Mucosa of rectum (tissue), 2 donors: ENCODE measurements at regions not wholly inside any gene's neighbourhood (a gene's known extent, or its start where the extent isn't known, plus 50 kb on each side); places are given as distances from the start of the nearest gene placed in this dataset.

Experiments
- H3K27ac ChIP-seq, 2 donors: one replicate each; pipeline ENCODE4 v1.7.0; 2013; ENCODE audit warnings: inconsistent platforms in 2 of 2, low read depth in 2 of 2, low read length in 2 of 2
- H3K27me3 ChIP-seq, 2 donors: one replicate each; pipeline ENCODE4 v1.7.0; 2013; ENCODE audit warnings: low read length in 2 of 2; ENCODE audit not compliant: control insufficient read depth in 2 of 2, insufficient read depth in 2 of 2
- H3K36me3 ChIP-seq, 2 donors: one replicate each; pipeline ENCODE4 v1.7.0; 2013; ENCODE audit warnings: low read length in 2 of 2; ENCODE audit not compliant: control insufficient read depth in 2 of 2, insufficient read depth in 2 of 2
- H3K4me1 ChIP-seq, 2 donors: one replicate each; pipeline ENCODE4 v1.7.0; 2013; ENCODE audit warnings: low read length in 2 of 2, mild to moderate bottlenecking in 1 of 2; ENCODE audit not compliant: control insufficient read depth in 2 of 2, insufficient read depth in 2 of 2
- H3K4me3 ChIP-seq, 2 donors: one replicate each; pipeline ENCODE4 v1.7.0; 2013; ENCODE audit warnings: low read length in 2 of 2
- H3K9ac ChIP-seq, 2 donors: one replicate each; pipeline ENCODE4 v1.7.0; 2013; ENCODE audit warnings: low read length in 2 of 2, low read depth in 1 of 2, mild to moderate bottlenecking in 1 of 2
- H3K9me3 ChIP-seq, 2 donors: one replicate each; pipeline ENCODE4 v1.7.0; 2013; ENCODE audit warnings: low read length in 2 of 2; ENCODE audit not compliant: control insufficient read depth in 2 of 2
- donor health status: healthy.
- donor health status: Normal muscosa, but diverticular disease.

GRCh38 chr9:120235081-120235480 is 344.9 kb downstream of the CDK5RAP2 start:
- no peaks in the 10 kb centered on the region for H3K9me3 ChIP-seq
- no peaks in the 10 kb centered on the region for H3K4me1 ChIP-seq
- no peak overlapping the region for H3K9ac ChIP-seq
- H3K36me3 ChIP-seq: no peaks in the 10 kb centered on the region
- H3K4me3 ChIP-seq: no peak overlapping the region
- H3K27ac ChIP-seq: no peak overlapping the region
- H3K27me3 ChIP-seq: peaks cover 0 to 1% of the 10 kb centered on the region in 2 donors

GRCh38 chr9:120230227-120230626 is 349.7 kb downstream of the CDK5RAP2 start:
- no peak overlapping the region for H3K27ac ChIP-seq
- H3K9ac ChIP-seq: no peak overlapping the region
- no peaks in the 10 kb centered on the region for H3K4me1 ChIP-seq
- H3K36me3 ChIP-seq: no peaks in the 10 kb centered on the region
- peaks cover 0 to 1% of the 10 kb centered on the region in 2 donors for H3K27me3 ChIP-seq
- H3K9me3 ChIP-seq: no peaks in the 10 kb centered on the region
- no peak overlapping the region for H3K4me3 ChIP-seq

GRCh38 chr9:120221844-120222243 is 358.1 kb downstream of the CDK5RAP2 start:
- Histone ChIP-seq H3K9ac (no peak overlapping the region), H3K4me3 (no peak overlapping the region), H3K36me3 (no peaks in the 10 kb centered on the region), H3K27me3 (no peaks in the 10 kb centered on the region), H3K4me1 (no peaks in the 10 kb centered on the region), H3K9me3 (no peaks in the 10 kb centered on the region), H3K27ac (no peak overlapping the region)

GRCh38 chr9:120214332-120214731 is 365.6 kb downstream of the CDK5RAP2 start:
- H3K4me1 ChIP-seq: no peaks in the 10 kb centered on the region
- no peaks in the 10 kb centered on the region for H3K9me3 ChIP-seq
- H3K4me3 ChIP-seq: no peak overlapping the region
- H3K27ac ChIP-seq: no peak overlapping the region
- H3K36me3 ChIP-seq: no peaks in the 10 kb centered on the region
- no peaks in the 10 kb centered on the region for H3K27me3 ChIP-seq
- H3K9ac ChIP-seq: no peak overlapping the region

- Histone ChIP-seq H3K27ac (no peak overlapping the region), H3K9me3 (no peaks in the 10 kb centered on the region), H3K4me1 (no peaks in the 10 kb centered on the region), H3K9ac (no peak overlapping the region), H3K4me3 (no peak overlapping the region), H3K36me3 (no peaks in the 10 kb centered on the region), H3K27me3 (no peaks in the 10 kb centered on the region)
These were observed 367.1 kb downstream of the CDK5RAP2 start for GRCh38 chr9:120212853-120213200.

GRCh38 chr9:120212153-120212852 is 367.7 kb downstream of the CDK5RAP2 start:
- H3K27me3 ChIP-seq: no peaks in the 10 kb centered on the region
- H3K9me3 ChIP-seq: no peaks in the 10 kb centered on the region
- no peaks in the 10 kb centered on the region for H3K36me3 ChIP-seq
- no peak overlapping the region for H3K9ac ChIP-seq
- no peaks in the 10 kb centered on the region for H3K4me1 ChIP-seq
- no peak overlapping the region for H3K4me3 ChIP-seq
- H3K27ac ChIP-seq: no peak overlapping the region

GRCh38 chr9:120210274-120210673 is 369.7 kb downstream of the CDK5RAP2 start:
- Histone ChIP-seq H3K4me3 (no peak overlapping the region), H3K36me3 (no peaks in the 10 kb centered on the region), H3K4me1 (no peaks in the 10 kb centered on the region), H3K9ac (no peak overlapping the region), H3K9me3 (no peaks in the 10 kb centered on the region), H3K27ac (no peak overlapping the region), H3K27me3 (no peaks in the 10 kb centered on the region)

GRCh38 chr9:120202856-120203654 is 376.9 kb downstream of the CDK5RAP2 start:
- H3K9ac ChIP-seq: no peak overlapping the region
- no peaks in the 10 kb centered on the region for H3K4me1 ChIP-seq
- H3K27ac ChIP-seq: no peak overlapping the region
- H3K4me3 ChIP-seq: no peak overlapping the region
- H3K27me3 ChIP-seq: peaks cover 0 to 2% of the 10 kb centered on the region in 2 donors
- H3K36me3 ChIP-seq: no peaks in the 10 kb centered on the region
- no peaks in the 10 kb centered on the region for H3K9me3 ChIP-seq

- Histone ChIP-seq H3K9me3 (no peaks in the 10 kb centered on the region), H3K4me1 (no peaks in the 10 kb centered on the region), H3K27me3 (peaks cover 0 to 2% of the 10 kb centered on the region in 2 donors), H3K9ac (no peak overlapping the region), H3K27ac (no peak overlapping the region), H3K4me3 (no peak overlapping the region), H3K36me3 (no peaks in the 10 kb centered on the region)
These were observed 381.9 kb downstream of the CDK5RAP2 start for GRCh38 chr9:120198027-120198426.

GRCh38 chr9:120197605-120198004 is 382.4 kb downstream of the CDK5RAP2 start:
- Histone ChIP-seq H3K36me3 (no peaks in the 10 kb centered on the region), H3K4me1 (no peaks in the 10 kb centered on the region), H3K27me3 (peaks cover 0 to 2% of the 10 kb centered on the region in 2 donors), H3K27ac (no peak overlapping the region), H3K9me3 (no peaks in the 10 kb centered on the region), H3K4me3 (no peak overlapping the region), H3K9ac (no peak overlapping the region)
